ENCODE measurements at regions not wholly inside any gene's neighbourhood (a gene's known extent, or its start where the extent isn't known, plus 50 kb on each side); places are given as distances from the start of the nearest gene placed in this dataset.
"Not testable (repeated sequence)": the region's sequence is repeated elsewhere in the genome, so short reads cannot be mapped to it uniquely, and the experiment has no call there.

DNA sequence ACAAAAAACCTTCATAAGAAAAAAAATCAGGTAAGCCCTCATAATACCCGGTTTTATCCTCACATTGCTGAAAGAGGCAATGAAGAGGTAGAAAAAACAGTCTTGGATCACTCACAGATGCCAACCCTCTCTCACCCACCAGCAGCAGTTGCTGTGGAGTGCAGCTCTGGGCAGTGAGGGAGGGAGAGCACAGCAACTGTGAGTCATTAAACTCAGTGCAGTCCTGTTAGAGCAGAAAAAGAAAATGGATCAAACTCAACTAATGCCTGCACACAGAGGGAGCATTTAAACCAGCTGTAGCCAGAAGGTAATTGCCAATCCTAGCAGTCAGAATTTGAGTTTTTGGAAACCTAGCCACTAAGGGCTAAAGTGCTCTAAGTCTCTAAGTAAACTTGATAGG is 1050.6 kb upstream of the ALCAM start:
- DNase-seq: no peak

- DNase-seq: no peak
Measured at GRCh38 chr3:104323226-104323625, 1043.5 kb upstream of the ALCAM start.

DNA sequence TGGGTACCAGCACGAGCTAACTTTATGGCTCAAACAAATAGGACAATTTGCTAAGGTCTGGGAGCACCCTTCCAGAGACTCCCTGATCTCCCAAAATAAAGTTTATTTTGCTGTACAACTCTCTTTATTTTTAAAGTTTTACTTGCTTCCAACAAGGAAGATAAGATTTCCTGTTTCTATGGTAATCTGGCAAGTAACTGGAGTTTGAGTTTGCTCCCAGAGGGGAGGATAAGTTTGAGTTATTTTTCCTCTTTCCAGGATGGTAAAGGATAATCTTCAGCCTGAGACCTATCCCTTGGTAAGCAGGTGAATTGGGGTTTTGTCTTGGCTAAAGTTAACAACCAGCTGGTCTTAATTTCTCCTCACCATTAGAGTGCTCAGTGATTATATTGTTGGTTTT is 1019.4 kb upstream of the ALCAM start:
- DNase-seq: no peak

DNA sequence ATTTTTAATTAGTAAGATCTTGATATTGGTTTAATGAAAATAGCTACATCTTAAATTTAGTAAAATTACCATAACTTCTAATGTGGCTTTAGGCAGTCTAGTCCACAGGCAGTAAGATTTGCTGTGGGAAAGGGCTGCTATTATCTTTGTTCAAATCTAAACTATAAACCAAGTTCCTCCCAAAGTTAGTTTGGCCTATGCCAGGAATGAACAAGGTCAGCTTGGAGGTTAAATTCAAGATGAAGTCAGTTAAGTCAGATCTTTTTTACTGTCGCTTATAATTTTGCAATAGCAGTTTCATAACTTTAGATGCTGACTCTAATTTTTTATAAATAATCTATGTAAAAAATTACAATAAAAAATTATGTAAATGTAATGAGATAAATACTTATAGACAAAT is 1016.9 kb upstream of the ALCAM start:
- DNase-seq: no peak

DNA sequence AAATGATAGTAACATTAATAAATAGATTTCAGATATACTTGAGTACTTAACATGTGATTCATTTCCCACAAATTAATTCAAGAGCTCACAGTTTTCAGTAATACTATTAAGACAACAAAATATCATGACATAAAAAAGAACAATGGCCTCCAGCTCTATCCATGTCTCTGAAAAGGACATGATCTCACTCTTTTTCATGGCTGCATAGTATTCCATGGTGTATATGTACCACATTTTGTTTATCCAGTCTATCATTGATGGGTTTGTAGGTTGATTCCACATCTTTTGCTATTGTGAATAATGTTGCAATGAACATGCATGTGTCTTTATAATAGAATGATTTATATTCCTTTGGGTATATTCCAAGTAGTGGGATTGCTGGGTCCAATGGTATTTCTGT is 1012.8 kb upstream of the ALCAM start:
- no peak for DNase-seq

- DNase-seq: no peak
Measured at GRCh38 chr3:104359546-104359945, 1007.2 kb upstream of the ALCAM start.

DNA sequence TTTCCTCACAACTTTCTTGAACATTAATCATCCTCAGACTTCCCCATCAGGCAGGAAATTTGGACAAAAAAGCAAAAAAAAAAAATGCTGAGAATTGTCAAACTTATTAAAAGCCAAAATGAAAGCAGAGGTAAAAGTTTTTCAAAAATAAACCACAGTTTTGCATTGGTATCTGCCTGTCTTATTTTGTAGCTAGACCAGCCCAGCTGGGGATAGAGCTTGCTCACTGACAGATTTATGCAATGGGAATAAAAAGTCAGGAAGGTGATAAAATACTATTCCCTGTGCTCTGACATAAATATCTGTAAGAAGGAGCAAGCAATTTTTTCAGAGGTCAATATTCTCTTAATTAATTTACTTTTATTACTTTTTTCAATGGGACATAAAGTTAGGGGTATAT is 1006.7 kb upstream of the ALCAM start:
- DNase-seq: no peak

- DNase-seq: not testable (repeated sequence)
Measured at GRCh38 chr3:104361748-104362147, 1005.0 kb upstream of the ALCAM start.

DNA sequence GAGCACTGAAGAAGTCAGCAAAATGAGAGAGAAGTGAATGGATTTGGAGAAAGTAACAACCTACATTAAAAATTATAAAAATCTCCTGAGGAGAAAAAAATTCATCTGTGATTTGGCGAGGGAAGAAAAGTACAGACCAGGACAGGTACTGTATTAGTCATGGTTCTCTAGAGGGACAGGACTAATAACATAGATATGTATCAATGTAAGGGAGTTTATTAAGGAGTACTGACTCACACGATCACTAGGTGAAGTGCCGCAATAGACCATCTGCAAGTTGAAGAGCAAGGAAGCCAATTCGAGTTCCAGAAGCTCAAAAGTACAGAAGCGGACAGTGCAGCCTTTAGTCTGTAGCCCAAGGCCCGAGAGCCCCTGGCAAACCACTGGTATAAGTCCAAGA is 1004.4 kb upstream of the ALCAM start:
- no peak for DNase-seq

GRCh38 chr3:104367000-104367399 is 999.7 kb upstream of the ALCAM start:
- DNase-seq: no peak

DNA sequence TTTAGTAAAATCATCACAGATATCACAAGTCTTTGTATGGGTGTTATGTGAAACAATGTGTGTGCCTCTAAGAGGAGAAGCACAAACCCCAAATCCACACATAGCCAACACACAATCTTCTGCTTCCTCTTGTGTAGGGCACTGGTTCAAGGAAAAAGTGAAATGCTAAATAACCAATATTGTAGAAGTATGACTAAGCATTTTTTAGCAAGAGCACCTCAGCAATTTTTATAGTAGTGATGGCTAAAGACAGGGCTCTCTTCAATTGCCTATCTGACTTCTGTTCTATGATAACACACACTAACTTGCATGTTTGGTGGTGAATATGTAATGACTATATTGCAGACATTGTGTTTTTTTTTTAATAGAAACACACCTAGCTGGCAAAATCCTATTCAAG is 997.9 kb upstream of the ALCAM start:
- DNase-seq: no peak

DNA sequence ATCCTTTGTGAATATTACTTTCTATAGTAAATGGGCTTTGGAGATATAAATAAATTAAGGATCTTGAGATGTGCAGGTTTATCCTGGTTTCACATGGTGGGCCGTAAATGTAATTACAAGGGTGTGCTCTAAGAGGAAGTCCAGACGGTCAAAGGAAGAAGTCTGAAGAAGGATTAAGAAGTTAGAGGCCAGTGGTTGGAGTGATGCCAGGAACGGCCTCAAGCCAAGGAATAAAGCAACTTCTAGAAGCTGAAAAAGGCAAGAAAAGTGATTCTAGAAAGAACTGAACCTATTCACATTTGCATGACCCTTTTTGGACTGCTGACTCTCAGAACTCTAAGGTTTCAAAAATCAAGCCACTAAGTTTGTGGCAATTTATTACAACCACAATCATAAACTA is 981.3 kb upstream of the ALCAM start:
- no peak for DNase-seq

GRCh38 chr3:104388619-104389018 is 978.1 kb upstream of the ALCAM start:
- DNase-seq: no peak

DNA sequence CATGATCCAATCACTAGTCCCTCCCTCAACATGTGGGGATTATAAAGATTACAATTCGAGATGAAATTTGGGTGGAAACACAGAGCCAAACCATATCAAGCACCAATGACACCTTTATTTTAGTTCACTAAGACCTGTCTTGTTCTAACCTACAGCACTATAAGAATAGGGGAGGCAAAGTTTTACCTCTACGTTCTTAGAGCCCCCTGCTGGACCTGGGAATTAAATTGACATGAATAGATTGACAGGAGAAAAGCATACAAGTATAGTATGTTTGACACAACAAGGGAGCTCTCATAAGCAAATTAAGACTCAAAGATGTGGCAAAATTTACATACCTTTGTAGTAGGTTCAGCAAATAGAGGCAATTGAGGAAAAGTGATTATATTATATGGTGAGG is 974.4 kb upstream of the ALCAM start:
- no peak for DNase-seq

GRCh38 chr3:104396974-104397669 is 969.6 kb upstream of the ALCAM start:
- DNase-seq: no peak

- no peak for DNase-seq
Measured at GRCh38 chr3:104397713-104398112, 969.0 kb upstream of the ALCAM start.

DNA sequence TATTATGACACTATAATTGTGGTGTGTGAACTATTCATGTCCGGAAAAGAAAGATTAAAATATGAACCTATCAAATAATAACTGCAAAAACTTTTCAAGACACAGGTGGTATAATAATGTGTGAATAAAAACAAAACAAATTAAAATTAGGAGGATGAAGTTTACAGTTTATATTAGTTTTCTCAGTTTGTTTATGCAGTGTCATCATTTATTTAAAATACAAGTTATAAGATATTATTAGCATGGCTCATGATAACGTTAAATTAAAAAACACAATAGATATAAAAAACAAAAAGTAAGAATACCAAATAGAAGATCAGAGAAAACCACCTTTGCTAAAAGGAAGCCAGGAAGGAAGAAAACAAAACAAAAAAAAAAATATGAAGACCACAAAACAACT is 963.8 kb upstream of the ALCAM start:
- DNase-seq: no peak

DNA sequence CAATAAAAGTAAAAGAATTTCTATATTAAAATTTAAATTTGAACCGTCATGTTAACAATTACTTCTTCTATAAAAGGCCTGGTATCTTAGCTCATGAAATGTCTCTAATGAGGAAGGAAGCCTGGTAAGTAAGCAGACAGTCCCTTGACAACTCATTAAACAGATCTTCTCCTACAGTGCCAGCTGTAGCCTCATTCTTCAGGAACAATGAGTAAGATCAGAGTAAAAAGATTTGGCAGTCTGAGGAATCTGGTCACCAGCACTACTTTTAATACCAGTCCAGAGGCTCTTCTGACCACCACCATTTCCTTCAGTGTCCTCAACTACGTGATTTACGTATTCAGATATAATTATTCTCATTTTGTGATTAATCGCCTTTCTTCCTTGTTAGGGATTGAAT is 955.0 kb upstream of the ALCAM start:
- no peak for DNase-seq

DNA sequence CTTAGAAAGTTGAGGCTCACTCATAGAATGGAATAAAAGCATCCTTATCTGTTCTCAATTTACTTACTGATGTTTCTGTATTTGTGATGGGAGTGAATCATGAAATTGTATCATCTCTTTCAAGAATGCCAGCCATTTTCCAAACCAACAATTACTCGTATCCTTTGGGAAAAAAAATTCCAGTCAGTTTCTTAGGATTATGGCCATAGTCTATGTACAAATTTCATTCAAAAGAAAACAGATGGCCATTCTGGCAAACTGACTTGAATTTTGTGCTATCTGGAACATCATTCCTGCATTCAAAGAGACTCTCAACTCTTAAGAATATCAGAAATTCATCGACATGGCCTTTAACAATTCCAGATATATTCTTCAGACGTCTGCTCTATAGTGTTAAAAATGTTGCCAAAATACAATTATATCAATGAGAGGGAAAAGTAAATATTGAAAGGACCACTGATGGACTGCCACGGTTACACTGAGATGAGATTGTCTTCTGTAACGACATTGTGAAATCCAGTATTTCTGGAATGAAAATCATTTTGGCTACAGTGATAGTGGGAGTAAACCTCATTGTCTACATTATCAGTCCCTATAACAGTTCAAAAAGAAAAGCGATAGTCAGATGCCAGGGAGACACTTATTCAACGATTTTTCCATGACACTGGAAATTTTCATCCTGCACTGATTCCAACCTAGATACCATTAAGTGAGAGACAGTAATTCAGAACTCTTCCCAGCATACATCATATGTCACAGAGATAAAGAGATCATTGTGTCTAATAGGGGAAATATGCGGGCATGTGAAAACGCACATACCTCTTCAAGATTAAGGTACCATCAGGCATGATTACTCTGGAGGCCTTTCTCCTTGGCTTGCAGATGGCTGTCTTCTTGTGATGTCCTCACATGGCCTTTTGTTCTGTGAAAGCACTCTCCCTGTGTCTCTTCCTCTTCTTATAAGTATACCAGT is 953.8 kb upstream of the ALCAM start:
- DNase-seq: no peak

DNA sequence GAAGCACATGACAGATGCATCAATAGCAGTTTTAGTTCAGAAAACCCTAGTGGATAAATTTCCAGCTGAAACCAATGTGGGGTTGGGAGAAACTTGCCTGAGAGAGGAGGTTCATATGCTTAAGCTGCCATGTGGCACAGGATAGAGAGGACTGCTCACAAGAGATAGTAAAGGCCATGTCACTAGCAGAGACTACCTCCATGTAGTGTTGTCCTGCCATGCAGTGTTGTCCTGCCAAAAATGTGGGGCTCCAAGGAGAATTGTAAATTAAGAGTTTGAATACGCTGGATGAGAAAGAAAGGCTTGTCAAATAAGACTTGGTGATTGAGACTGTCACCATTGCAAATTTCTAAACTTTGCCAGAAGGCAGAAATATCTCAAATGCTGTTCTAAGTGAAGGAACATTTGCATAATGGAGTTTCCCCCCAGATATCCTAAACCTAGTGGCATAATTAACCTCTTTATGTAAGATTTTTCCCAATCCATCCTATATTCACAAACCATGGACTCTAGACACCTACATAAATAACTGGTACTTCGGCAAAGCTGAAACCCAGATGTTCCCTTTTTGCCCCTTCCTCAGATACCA is 938.3 kb upstream of the ALCAM start:
- no peak for DNase-seq

DNA sequence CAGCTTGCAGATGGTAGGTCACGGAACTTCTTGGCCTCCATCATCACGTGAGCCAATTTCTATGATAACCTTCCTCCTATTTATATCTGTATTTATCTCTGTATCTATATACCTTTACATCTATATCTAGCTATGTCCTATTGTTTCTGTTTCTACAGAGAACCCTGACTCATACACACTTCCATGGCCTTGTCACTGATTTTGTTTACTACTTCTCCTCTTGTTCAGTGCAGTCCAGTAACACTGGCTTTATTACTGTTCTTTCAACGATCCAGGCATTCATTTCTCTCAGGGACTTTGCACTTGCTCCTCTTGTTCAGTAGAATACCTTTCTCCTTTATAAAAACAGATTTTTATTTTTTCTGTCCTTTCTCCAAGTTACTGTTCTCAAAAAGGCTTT is 937.0 kb upstream of the ALCAM start:
- no peak for DNase-seq

DNA sequence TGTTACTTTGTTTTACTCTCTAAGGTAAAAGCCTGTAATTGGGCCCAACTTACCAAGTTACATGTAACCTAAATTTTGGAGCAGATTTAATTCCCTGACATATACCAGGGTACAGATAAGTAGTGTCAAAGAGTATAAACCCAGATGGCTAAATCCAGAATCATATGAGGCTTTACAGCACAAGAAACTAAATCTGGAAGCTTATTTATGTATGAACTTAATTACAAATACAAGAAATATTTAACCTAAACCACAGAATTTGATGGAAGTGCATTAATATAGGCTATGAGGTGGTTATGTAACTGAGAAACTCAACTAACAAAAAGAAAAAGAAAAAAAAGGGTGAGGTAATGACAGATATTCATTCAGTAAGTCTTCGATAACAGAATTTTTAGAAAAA is 930.2 kb upstream of the ALCAM start:
- DNase-seq: no peak

GRCh38 chr3:104437131-104437750 is 929.5 kb upstream of the ALCAM start:
- no peak for DNase-seq

- DNase-seq: no peak
Measured at GRCh38 chr3:104437891-104438290, 928.8 kb upstream of the ALCAM start.
